Ascending aorta (tissue), 2 donors: ENCODE measurements at regions not wholly inside any gene's neighbourhood (a gene's known extent, or its start where the extent isn't known, plus 50 kb on each side); places are given as distances from the start of the nearest gene placed in this dataset.
A peak's percentile ranks its signal among the peaks of the same experiment; 100 is the strongest.

Experiments used
- DNase-seq, 2 donors: peaks; one replicate each; pipeline ENCODE4 v3.0.0-alpha.2; 2019; ENCODE audit warnings: low spot score in 2 of 2
- H3K27ac ChIP-seq, 2 donors: fragments of 200-600 bp; sonication (generic); one replicate each; pipeline ENCODE4 v1.5.1; 2016 to 2017; ENCODE audit warnings: mild to moderate bottlenecking in 1 of 2
- H3K27me3 ChIP-seq: fragments of 200-600 bp; sonication (generic); one replicate; pipeline ENCODE4 v1.5.1; 2017
- H3K36me3 ChIP-seq, 2 donors: fragments of 200-600 bp; sonication (generic); one replicate each; pipeline ENCODE4 v1.5.1; 2016
- H3K4me1 ChIP-seq, 2 donors: fragments of 200-600 bp; sonication (generic); one replicate each; pipeline ENCODE4 v1.5.1; 2016 to 2017; ENCODE audit warnings: mild to moderate bottlenecking in 1 of 2
- H3K4me3 ChIP-seq, 2 donors: fragments of 200-600 bp; sonication (generic); one replicate each; pipeline ENCODE4 v1.5.1; 2016 to 2017; ENCODE audit warnings: mild to moderate bottlenecking in 1 of 2
- H3K9me3 ChIP-seq, 2 donors: fragments of 200-600 bp; sonication (generic); one replicate each; pipeline ENCODE4 v1.5.1; 2016
- CTCF ChIP-seq, 3 experiments: fragments of 200-600 bp in 2 of 3; fragments of 450-650 bp in 1 of 3; sonication (generic) in 2 of 3; IDR thresholded peaks; one replicate each; pipeline ENCODE4 v1.5.1; 2016 to 2019; ENCODE audit warnings: antibody characterized with exemption in 3 of 3, mild to moderate bottlenecking in 1 of 3, moderate library complexity in 1 of 3
- intact Hi-C: fragments of 100-400 bp; cut with DNase I; formaldehyde crosslinking; loops from one replicate; pipeline ENCODE4 v1.15.1; 2023

GRCh38 chr12:105457026-105457425 lies 126.5 kb downstream of the C12orf75 start:
- H3K27me3 ChIP-seq: no peaks in the 10 kb centered on the region
- no peaks in the 10 kb centered on the region for H3K9me3 ChIP-seq
- TF ChIP-seq CTCF (IDR thresholded peaks at IDR 0.05): no peak
- DNase-seq: no peak
- intact Hi-C loops: no loop called here
- H3K4me3 ChIP-seq: no peak overlapping the region
- no peak overlapping the region for H3K27ac ChIP-seq
- H3K36me3 ChIP-seq: no peaks in the 10 kb centered on the region
- H3K4me1 ChIP-seq: peaks cover 3 to 7% of the 10 kb centered on the region in 2 donors

DNA sequence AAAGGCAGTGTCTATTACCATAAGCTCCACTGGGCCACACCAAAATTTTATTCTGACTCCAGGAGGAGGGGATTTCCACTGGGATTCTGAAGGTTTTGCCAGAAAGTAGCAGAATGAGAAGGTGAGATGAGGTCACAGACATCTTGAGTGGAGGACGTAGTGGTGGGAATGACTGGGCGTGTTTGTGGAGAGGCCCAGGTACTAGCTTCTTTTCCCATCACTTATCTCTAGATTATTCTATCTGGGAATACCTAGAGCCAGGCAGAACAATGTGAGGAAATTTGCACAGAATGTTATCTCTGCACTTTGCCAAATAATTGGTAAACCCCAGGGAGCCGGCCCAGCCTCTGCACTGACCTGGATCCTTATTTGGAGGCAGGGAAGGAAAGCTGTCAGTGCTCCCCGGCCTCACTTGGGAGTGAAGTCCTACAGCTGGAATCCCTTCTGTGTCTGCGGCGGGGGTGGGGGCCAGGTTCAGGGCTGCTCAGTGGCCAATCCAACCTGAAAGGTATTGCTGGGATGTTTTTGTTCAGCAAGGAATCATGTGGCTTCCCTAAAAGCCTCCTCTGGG lies 129.4 kb downstream of the C12orf75 start:
- Histone ChIP-seq H3K27ac (peak overlapping the region in 1 of 2 donors; percentile 20), H3K4me1 (peaks cover 3 to 7% of the 10 kb centered on the region in 2 donors), H3K9me3 (no peaks in the 10 kb centered on the region), H3K4me3 (no peak overlapping the region), H3K36me3 (no peaks in the 10 kb centered on the region), H3K27me3 (no peaks in the 10 kb centered on the region)
- intact Hi-C loops: no loop called here
- TF ChIP-seq CTCF (IDR thresholded peaks at IDR 0.05): no peak
- no peak for DNase-seq

GRCh38 chr12:105461271-105461943 lies 130.9 kb downstream of the C12orf75 start:
- intact Hi-C loops: no loop called here
- no peaks in the 10 kb centered on the region for H3K36me3 ChIP-seq
- TF ChIP-seq CTCF (IDR thresholded peaks at IDR 0.05): no peak

DNA sequence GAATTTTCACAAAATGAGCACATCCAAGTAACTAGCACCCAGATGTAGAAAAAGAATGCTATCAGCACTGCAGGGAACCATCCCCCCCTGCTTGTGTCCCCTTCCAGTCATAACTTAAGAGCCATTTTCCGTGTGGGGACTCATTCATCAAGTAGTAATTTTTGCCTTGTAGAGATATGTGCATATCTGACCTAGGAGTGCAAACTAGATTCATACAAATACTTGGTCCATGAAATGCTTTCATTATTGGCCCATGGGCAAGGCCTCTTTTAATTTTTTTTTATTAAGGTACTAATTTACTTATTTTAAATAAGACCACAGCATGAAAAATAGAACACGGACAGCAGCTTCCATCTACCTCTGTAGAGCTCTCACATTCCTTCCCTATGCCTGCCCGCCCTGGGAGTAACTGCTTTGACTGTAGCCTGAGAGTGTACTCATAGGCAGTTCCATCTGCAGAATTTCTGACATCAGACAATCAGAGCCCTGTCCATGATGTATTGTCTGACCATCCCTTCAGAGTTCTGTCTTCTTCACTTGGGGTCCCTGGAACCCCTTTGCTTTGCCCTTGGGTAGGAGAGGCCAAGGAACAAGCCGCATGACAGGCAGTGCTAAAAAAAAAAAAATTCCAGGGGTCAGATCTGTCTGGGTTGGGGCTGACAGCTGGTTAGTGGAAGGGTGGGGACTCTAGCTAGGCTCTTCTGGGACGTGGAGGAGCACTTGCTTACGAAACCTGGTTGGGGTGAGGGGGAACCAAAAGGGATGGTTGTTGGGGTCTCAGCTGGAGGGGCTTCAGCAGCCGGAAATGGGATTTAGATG lies 131.7 kb downstream of the C12orf75 start:
- no peak overlapping the region for H3K4me3 ChIP-seq
- peaks cover 3 to 14% of the 10 kb centered on the region in 2 donors for H3K4me1 ChIP-seq
- intact Hi-C loops: no loop called here
- no peaks in the 10 kb centered on the region for H3K27me3 ChIP-seq
- TF ChIP-seq CTCF (IDR thresholded peaks at IDR 0.05): no peak
- no peaks in the 10 kb centered on the region for H3K36me3 ChIP-seq
- no peak overlapping the region for H3K27ac ChIP-seq
- H3K9me3 ChIP-seq: no peaks in the 10 kb centered on the region
- DNase-seq: no peak

More at GRCh38 chr12:105461271-105461943, 130.9 kb downstream of the C12orf75 start:
- Histone ChIP-seq H3K4me1 (peaks cover 3 to 10% of the 10 kb centered on the region in 2 donors), H3K4me3 (no peak overlapping the region), H3K27me3 (no peaks in the 10 kb centered on the region), H3K9me3 (no peaks in the 10 kb centered on the region), H3K27ac (no peak overlapping the region)
- DNase-seq: no peak

DNA sequence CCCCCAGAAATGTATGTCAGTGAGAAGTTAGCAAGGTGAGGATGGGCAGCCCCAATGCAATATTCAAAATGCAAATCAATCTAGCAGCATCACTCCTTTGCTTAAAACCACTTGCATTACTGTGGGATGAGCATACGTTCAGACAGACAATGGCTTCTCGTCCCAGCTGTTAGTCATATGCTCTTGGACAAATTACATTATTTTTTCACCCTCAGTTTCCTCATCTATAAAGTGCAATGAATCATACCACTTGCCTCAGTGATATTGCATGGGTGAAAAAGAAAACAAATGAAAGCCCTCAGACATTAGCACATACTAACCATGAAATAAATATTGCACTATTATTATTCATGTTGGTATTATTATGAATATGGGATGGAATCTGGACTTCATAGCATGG lies 132.3 kb downstream of the C12orf75 start:
- H3K4me3 ChIP-seq: no peak overlapping the region
- no peaks in the 10 kb centered on the region for H3K36me3 ChIP-seq
- H3K27ac ChIP-seq: no peak overlapping the region
- H3K9me3 ChIP-seq: no peaks in the 10 kb centered on the region
- no peak for DNase-seq
- intact Hi-C loops: no loop called here
- H3K4me1 ChIP-seq: peaks cover 3 to 18% of the 10 kb centered on the region in 2 donors
- no peak for TF ChIP-seq CTCF (IDR thresholded peaks at IDR 0.05)
- H3K27me3 ChIP-seq: no peaks in the 10 kb centered on the region
